ENCODE measurements at regions not wholly inside any gene's neighbourhood (a gene's known extent, or its start where the extent isn't known, plus 50 kb on each side); places are given as distances from the start of the nearest gene placed in this dataset.

GRCh38 chr5:136840601-136841000 is 475.3 kb upstream of the TRPC7 start:
- Histone ChIP-seq H3K27me3 (ENCODE audit: insufficient read depth in 3 of 3, low read length in 2 of 3) (peaks cover 0 to 3% (median 0%) of the 10 kb centered on the region in 3 donors), H3K27ac (no peak overlapping the region), H3K4me1 (no peaks in the 10 kb centered on the region), H3K4me3 (no peak overlapping the region), H3K9me3 (no peaks in the 10 kb centered on the region), H3K36me3 (ENCODE audit: insufficient read depth in 1 of 2, low read depth in 1 of 2) (no peaks in the 10 kb centered on the region)
- intact Hi-C loops (cut with DNase I) = no loop called here
- DNase-seq (no peak), ATAC-seq (no peak)
- TF ChIP-seq CTCF (IDR thresholded peaks at IDR 0.05) = no peak

GRCh38 chr5:136836093-136836492 is 470.7 kb upstream of the TRPC7 start:
- no peaks in the 10 kb centered on the region for H3K36me3 ChIP-seq (ENCODE audit: insufficient read depth in 1 of 2, low read depth in 1 of 2)
- H3K4me1 ChIP-seq = no peaks in the 10 kb centered on the region
- TF ChIP-seq CTCF (IDR thresholded peaks at IDR 0.05) = no peak
- DNase-seq = no peak
- intact Hi-C loops (cut with DNase I) = no loop called here
- no peak for ATAC-seq
- H3K9me3 ChIP-seq = no peaks in the 10 kb centered on the region
- peaks cover 0 to 3% (median 0%) of the 10 kb centered on the region in 3 donors for H3K27me3 ChIP-seq (ENCODE audit: insufficient read depth in 3 of 3, low read length in 2 of 3)
- H3K27ac ChIP-seq = no peak overlapping the region
- 69 to 83% (median 76%) methylated on average over 1 of the region's 1 CpG for WGBS, 3 donors
- no peak overlapping the region for H3K4me3 ChIP-seq

- Histone ChIP-seq H3K27ac (no peak overlapping the region), H3K9me3 (no peaks in the 10 kb centered on the region), H3K4me3 (no peak overlapping the region), H3K4me1 (no peaks in the 10 kb centered on the region), H3K36me3 (ENCODE audit: insufficient read depth in 1 of 2, low read depth in 1 of 2) (no peaks in the 10 kb centered on the region), H3K27me3 (ENCODE audit: insufficient read depth in 3 of 3, low read length in 2 of 3) (no peaks in the 10 kb centered on the region)
- no peak for DNase-seq
- WGBS, 3 donors = 86 to 94% (median 87%) methylated on average over 1 of the region's 1 CpG
- ATAC-seq = no peak
- no peak for TF ChIP-seq CTCF (IDR thresholded peaks at IDR 0.05)
- intact Hi-C loops (cut with DNase I) = no loop called here
These were observed 455.5 kb upstream of the TRPC7 start for GRCh38 chr5:136820848-136821247.

GRCh38 chr5:136819526-136820302 is 454.4 kb upstream of the TRPC7 start:
- ATAC-seq = no peak
- DNase-seq = no peak
- H3K36me3 ChIP-seq (ENCODE audit: insufficient read depth in 1 of 2, low read depth in 1 of 2) = no peaks in the 10 kb centered on the region
- intact Hi-C loops (cut with DNase I) = no loop called here
- no peak overlapping the region for H3K27ac ChIP-seq
- H3K4me3 ChIP-seq = no peak overlapping the region
- no peaks in the 10 kb centered on the region for H3K9me3 ChIP-seq
- WGBS, 3 donors = 86 to 94% (median 89%) methylated on average over 1 of the region's 1 CpG
- H3K27me3 ChIP-seq (ENCODE audit: insufficient read depth in 3 of 3, low read length in 2 of 3) = no peaks in the 10 kb centered on the region
- no peaks in the 10 kb centered on the region for H3K4me1 ChIP-seq
- TF ChIP-seq CTCF (IDR thresholded peaks at IDR 0.05) = no peak

DNA sequence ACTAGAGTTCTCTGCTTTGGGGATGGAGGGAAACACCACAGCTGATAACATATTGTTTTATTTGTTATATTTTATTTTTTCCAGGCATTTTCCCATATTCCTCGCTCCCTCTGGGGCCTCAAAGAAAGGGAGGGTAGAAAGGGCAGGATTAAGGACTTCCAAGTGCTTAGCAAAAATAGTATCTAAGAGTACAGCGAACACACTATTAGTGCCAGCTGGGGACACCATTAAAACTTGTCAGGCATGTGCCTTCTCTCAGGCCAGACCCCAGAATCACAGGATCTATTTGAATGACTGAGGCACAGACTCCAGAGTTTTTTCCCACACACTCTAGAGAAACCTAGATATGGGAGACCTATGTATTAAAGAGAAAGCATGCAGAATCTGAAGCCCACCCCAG is 451.0 kb upstream of the TRPC7 start:
- Histone ChIP-seq H3K27me3 (ENCODE audit: insufficient read depth in 3 of 3, low read length in 2 of 3) (no peaks in the 10 kb centered on the region), H3K9me3 (no peaks in the 10 kb centered on the region), H3K4me3 (no peak overlapping the region), H3K4me1 (peaks cover 1% of the 10 kb centered on the region), H3K27ac (no peak overlapping the region), H3K36me3 (ENCODE audit: insufficient read depth in 1 of 2, low read depth in 1 of 2) (no peaks in the 10 kb centered on the region)
- no peak for DNase-seq
- WGBS, 3 donors = 81 to 92% (median 88%) methylated on average over 2 of the region's 2 CpGs
- intact Hi-C loops (cut with DNase I) = no loop called here
- no peak for TF ChIP-seq CTCF (IDR thresholded peaks at IDR 0.05)
- no peak for ATAC-seq
